RCC 7860 (cell line): ENCODE measurements at regions not wholly inside any gene's neighbourhood (a gene's known extent, or its start where the extent isn't known, plus 50 kb on each side); places are given as distances from the start of the nearest gene placed in this dataset.

Source experiments
- DNase-seq: peaks from one replicate; pipeline ENCODE4 v3.0.0-alpha.2; 2015; ENCODE audit warnings: low spot score
- FAIRE-seq: peaks from 2 replicates; lab custom pipeline; 2012; peaks lifted over from hg19 to GRCh38; lab: Jason Lieb, UNC

DNA sequence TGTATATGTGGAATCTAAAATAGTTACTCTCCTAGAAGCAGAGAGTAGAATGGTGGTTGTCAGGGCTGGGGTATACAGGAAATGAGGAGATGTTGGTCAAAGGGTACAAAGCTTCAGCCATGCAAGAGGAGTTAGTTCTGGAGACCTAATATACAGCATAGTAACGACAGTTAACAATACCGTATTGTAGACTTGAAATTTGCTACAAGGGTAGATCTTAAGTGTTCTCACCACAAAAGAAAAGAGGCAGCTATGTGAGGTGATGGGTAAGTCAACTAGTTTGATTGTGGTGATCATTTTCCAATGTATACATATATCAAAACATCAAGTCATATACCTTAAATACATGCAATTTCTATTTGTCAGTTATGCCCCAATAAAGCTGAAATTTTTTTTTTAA, 98.2 kb upstream of the CYP1B1 start:
- FAIRE-seq (no peak), DNase-seq (peak; percentile 47)

DNA sequence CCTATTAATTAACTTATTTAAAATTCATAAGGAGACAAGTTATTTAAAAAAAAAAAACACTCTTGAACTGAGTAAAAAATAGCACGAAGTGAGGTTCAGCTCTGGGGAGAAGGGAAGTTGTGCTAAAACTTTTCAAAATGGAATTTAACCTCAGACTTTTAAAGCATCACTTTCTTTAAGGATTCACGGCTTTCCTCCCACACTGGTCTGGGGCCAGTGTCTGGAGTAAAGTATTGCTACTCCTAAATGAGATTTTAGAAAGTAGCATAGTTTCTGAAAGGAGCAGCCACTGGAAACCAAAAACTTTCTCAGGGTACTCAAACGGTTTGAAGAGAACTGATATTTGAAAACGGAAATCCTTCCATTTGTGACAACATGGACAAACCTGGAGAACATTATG, 97.7 kb upstream of the CYP1B1 start:
- DNase-seq: no peak
- no peak for FAIRE-seq

DNA sequence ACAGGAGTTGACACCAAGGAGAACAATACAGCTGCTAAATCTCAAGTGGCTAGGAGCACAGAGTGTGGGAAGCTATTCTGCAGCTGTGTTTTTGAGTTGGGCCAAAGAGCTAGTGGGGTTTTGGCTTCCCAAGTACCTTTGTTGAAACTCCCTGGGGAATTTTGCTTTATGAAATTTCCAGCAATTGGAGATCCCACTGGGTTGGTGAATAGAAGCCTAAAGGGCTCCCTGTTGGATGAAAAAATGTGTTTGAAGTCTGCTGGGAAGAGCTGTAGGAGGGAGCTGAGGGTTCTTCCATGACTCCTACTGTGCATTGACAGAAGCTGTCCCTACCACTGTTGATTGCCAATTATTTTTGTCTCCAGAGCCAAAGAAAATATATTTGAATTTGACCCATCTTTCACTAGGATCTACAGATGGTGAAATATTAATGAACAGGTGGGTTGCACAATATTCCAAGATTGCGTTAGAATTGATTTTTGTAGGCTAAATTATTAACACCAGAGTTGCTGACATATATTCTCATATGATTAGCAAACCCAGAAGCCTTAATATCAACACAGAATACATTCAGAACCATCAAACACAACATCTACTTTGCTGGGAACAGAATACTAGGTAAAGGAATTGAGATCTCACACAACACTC, 95.4 kb upstream of the CYP1B1 start:
- DNase-seq: no peak
- FAIRE-seq: no peak

DNA sequence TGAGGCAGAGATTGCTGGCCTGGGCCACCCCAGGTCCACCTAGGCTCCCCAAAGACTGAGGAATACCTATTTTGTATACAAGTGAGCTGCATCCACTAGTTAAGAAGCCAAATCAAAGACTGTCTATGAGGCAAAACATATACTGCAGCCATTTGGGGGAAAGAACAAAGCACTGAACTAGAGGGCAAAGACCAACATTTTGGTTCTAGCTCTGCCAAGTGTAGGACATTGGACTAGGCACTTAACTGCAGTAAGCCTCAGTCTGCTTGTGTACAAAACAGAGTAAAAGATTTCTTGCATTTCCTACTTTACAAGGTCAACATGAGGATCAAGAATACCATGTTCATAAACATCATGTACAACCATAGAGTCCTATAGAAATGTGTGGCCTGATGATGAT, 94.8 kb upstream of the CYP1B1 start:
- no peak for FAIRE-seq

DNA sequence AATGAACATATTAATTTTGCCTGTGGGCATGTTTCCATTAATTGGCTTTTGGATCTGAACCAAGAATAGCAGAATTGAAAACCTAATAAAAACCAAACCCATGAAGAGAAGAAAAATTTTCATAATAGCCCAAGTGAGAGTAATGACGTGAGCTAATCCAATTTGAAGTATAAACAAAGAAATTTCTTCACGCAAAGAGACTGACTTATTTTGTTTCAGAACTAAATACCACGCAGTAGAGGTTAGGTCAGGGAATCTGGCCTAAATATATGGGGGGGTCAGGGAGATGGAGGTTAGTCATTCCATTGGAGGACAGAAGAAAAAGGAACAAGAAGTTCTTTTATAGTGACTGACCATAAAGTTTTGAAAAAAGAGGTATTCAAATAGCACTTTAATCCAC, 94.1 kb upstream of the CYP1B1 start:
- FAIRE-seq (no peak), DNase-seq (no peak)

More for the DNA sequence above, 94.8 kb upstream of the CYP1B1 start:
- no peak for DNase-seq

DNA sequence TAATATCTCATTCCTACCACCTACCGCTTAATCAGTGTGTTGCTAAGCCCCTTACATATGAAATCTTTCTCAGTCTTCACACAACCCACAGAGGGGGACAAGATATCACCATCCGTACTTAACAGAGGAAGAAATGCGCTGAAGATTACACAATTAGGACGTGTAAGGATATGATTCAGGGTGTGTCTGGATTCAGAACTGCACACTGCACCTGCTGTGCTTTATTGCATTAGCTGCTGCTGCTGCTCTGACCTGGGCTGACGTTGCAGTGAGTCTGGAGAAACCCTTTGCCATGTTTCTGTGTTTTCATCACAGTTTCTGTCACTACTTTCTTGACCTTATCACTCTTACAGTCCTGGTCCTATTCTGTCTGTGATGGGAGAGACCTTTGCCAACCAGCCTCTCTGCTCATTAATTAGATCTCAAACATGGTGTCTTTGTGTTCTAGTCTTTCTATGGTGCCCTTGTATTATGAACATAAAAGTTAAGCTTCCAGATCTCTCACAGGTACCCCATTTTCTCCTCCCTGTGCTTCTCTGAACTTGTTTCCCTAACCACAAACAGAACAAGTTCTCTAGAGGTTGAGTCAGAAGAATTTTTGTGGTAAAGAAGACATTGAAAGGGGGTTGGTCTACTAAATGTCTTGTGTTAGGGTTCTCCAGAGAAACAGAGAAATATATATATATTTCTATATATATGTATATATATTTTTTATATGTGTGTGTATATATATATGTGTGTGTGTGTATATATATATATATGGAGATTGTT, 92.9 kb upstream of the CYP1B1 start:
- DNase-seq (peak; percentile 66), FAIRE-seq (peak; percentile 96)

DNA sequence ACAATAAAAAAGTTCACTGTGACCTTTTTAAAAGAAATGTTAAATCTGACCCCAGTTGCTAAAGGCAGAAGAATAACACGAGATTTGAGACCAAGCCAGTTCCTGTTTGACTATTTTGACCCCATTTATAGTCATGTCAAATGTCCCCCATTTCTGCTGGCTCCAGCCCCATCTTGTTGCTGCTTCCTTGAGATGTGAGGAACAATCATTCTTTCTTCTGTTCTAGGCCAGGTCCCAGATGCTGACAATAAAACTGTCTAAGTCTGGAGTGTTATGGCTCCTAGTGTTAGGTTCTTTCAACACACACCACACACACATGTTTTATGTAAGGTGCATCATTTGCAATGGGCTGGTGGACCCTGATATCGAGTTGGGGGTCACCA, 92.0 kb upstream of the CYP1B1 start:
- no peak for FAIRE-seq

DNA sequence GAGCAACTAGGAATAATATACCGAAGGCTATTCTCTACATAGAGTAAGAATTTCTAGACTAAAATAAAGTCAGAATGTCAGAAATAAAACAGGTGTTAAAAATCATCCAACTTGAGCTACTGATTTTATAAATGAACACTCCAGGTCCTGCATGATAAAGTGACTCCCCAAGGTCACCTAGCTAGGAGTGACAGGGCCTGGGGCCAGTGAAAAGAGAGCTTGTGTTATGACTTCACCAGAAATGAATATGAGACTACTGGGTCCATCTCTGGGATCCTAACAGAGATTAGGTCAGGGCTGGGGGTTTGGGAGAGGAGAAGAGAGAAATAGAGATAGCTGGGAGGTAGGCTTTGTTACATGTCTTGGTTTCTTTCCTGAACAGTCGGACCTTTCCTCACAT, 89.7 kb upstream of the CYP1B1 start:
- DNase-seq: no peak
- FAIRE-seq: no peak

More for the DNA sequence above, 92.0 kb upstream of the CYP1B1 start:
- DNase-seq: no peak

DNA sequence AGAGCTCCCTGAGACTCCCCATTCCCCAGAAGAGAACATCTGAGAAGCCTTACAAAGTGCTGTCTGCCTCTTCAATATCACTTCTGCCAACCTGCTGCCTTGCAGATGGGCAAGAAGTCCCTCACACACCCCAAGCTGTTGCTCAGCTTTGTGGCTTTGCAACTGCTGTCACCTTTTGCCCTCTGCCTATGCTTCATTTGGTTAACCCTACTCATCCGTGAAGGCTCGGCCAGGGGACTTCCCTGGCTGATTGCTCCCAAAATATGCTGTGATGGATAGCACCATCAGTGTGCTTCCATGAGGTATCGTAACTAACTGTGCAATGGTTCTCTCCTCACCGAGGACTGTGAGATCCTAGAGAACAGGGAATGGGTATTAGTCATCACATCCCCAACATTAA, 88.9 kb upstream of the CYP1B1 start:
- FAIRE-seq (peak; percentile 99), DNase-seq (peak; percentile 96)

DNA sequence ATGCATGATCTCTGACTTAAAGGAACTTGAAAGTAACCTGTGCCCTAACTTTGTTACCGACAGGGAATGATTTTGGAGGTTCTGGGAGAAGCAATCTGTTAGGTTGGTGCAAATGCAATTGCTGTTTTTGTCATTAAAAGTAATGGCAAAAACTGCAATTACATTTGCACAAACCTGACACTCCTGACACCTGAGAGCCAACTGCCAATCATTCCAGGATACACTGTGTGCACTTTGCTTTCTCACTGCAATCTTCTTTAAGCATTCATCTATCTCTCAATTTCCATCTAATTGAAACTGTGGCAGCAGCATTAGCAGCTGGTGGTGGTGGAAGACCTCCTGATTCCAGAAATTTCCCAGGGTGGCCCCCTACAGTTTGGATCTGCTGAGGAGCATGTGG, 87.6 kb upstream of the CYP1B1 start:
- DNase-seq: no peak
- FAIRE-seq: no peak

DNA sequence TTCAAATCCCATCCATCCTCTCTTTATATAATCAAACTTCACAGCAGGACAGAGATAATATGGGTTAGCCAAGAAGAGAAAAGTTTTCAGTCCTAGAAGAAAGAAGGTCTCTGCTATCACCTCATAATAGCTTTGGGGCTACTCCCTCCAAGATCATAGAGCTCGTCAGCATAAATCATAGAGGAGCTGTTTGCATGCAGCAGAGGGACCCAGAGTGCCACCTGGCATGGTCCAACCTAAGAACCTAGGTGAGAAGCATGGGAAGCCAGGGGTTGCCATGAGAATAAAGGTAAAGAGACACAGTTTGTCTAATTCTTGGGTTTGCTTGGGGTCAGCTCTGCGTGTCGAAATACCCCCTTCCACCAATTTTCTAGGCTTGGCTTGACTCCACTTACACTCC, 87.1 kb upstream of the CYP1B1 start:
- no peak for DNase-seq
- FAIRE-seq: no peak

DNA sequence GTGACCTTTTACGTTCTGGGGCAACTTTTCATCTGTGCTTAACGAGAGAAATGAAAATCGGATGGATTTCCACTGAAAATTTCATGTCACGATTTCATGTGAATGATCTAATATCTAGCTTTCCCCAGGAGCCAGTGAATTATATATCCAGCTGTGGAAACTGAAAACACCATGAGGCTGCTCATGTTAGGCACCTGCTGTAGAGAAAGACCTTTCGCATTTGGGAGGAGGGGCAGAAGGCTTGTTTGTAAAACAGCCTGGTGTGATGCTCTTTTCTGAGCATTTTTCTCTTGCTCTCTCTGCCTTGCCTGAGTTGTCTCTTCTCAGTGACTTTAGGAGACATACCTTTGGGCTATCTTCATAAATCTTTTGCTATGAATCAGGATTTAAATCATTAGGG, 84.6 kb upstream of the CYP1B1 start:
- FAIRE-seq: no peak
- DNase-seq: no peak

DNA sequence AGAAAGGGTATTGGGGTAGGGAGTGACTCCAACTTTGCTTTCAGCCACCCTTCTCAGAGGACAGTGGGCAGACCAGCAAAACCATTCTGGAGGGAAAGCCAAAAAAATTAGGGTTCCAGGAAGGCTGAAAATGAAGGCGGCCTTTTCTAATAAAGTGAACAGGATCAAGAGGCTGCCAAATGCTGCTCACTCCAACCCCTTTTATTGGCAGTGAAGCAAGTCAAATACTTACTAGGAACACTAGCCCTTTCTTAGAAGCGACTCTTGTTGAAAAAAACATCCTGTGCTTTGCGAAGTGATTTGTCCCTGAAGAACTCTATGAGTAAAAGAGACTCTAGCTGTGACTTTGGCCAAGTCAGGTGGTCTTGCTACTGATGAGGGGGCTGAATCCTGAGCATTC, 83.6 kb upstream of the CYP1B1 start:
- DNase-seq (no peak), FAIRE-seq (no peak)

DNA sequence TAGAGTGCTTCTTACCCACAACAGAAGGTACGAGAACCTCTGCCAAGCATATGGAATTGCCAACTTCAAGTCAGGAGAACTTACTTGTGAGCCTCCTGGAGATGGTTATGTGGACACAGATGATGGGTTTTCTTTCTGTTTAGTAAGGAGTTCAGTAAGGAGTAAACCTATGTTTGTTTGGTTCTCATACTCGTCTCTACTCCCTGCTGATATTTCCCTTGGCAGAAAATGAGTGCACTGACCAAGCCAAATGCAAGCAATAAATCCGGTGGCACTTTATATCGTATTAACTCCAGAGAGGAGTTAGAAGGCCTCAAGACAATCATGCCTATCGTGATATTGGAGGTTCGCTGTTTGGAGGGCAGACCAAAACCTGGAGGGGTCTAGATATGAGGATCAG, 83.2 kb upstream of the CYP1B1 start:
- FAIRE-seq (no peak), DNase-seq (no peak)

DNA sequence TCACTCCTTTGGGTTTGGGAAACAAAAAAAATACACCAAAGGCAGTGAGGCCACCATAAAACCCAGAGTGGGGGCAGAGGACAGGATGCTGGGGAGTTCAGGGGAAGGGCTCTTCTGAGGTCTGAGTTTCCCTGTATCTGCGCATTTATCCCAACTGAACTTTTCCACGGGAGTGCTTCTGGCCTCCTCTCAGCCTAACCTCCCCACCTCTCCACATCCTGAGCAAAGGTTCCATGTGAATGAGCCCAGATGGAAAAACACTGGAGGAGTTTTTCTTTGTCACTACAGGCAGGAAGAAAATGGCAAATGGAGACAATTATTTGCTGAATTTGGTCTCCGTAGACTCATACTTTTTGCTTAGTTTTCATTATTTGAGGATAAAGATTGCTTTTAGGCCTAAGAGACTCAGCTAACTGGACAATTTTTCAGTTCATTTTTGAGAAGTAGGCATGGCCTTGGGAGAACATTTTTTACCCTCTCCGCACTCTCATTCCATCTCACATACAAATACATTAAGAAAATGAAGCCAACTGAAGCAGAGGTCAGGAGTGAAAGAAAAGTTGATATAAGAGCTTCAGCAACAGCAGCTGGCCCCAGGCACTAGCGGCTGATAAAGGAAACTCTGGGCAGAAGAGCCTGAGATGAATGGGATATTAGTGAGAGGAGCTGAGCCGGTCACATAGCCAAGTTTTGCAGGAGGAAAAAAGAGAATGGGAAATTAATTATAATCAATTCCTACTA, 82.6 kb upstream of the CYP1B1 start:
- FAIRE-seq: peak; percentile 87
- peak; percentile 17 for DNase-seq

DNA sequence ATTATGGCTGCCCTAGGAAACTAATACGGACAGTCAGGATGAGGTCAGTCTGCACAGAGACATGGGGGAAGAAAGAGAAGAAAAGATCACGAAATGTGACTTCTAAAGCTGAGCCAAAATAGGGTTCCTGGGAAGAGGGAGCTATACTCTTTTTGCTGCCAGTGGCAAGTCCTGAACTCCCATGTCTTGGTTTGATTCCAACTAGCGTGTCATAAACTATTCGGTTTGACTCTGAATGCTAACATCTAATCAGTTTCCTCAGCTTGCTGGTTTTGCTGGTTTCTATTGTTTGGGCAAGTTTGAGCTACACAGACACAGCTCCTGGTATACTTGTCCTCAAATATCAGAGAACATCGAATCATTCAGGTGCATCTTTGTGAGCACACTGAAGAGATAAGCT, 80.5 kb upstream of the CYP1B1 start:
- FAIRE-seq: no peak

DNA sequence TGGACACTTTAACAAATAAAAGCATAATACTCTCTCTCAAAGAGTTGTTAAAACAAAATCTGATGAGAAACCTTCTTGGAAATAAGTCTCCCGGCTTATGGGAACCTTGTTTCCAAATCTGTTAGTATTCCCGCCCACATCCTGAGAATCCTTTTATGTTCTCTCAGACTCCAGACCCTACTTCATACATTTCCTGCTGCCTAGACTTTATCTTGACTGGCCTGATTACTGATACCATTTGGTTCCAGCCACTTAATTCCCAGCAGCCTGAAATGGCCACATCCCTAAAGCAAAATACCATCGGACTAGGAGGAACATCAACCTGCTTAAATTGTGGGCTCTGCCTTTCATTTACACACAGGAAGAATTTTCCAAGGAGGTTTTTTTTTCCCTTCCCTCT, 79.1 kb upstream of the CYP1B1 start:
- no peak for FAIRE-seq

More for the DNA sequence above, 80.5 kb upstream of the CYP1B1 start:
- no peak for DNase-seq

DNA sequence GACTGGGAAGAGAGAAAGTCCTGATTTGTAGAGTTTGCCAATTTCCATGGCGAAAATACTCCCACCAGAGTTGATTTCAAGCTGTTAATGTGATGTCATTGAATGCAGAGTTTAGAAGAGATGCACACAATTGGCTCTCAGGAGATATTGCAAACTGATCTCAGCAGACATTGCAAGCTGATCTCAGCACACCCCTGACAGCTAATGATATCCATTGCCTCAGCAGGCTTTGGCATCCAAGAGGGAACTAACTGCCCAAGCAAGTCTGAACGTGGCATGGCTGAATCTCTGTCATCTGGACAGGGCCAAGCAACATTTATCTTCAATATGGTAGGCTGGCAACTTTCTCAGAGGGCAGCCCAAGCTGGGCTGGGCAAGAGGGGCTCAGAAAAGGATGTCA, 78.4 kb upstream of the CYP1B1 start:
- FAIRE-seq (no peak), DNase-seq (no peak)

More for the DNA sequence above, 79.1 kb upstream of the CYP1B1 start:
- no peak for DNase-seq

DNA sequence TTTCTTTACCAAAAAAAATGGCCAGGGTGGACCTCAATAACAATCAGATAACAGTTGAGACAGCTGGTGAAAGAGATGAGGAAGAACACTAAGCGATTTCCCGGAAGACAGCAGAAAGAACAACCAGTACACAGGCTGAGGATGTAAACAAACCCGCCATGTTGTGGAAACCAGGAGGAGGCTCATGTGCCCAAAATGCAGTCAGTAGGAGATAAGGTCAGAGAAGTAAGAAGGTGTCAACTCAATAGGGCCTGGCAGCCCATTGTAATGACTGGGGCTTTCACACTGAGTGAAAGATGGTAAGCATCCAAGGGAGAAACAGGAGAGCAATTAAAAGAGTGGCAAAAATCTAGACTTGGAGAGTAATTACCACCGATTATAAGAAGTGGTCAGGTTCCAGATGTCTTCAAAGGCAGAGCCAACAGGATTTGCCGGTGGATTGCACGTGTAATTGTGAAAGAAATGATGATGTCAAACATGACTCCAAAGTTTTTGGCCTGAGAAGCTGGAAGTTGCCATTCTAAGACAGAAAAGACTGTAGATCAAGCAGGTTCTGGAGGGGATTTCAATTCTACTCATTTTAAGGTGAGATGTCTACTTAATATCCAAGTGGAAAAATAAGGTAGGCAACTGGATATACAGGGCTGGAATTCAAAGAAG, 77.7 kb upstream of the CYP1B1 start:
- DNase-seq (no peak), FAIRE-seq (no peak)

DNA sequence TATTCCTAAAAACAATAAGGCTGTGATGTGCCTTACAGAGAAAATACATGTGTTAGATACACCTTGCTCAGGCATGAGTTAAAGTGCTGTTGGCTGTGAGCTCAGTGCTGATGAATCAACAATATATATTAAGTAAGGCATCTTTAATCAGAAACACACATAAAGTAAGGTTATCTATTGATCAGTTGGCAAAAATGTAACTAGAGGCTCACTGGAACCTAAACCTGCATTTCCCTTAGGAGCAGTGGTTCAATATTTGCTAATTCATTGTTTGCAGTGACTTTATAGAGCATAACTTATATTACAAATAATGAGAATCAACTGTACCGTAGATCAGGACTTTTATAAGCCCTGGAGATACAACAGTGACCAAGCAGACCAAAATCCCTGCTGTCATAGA, 77.0 kb upstream of the CYP1B1 start:
- no peak for FAIRE-seq

DNA sequence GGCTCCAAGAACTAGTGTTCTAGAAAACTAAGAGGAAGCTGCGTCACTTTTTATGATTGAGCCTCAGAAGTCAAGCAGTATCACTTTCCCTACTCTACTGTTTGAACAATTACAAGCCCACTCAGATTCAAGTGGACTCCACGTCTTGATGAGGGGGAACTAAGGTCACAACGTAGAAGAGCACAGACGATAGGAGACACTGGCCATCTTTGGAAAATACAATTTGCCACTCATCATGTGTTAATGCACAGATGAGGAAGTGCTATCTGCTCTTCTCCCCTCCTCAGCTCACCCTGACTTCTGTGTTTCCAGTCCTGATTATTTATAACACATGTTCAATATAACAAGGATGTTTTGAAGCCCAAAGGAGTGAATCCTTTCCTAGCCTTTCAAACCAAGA, 76.1 kb upstream of the CYP1B1 start:
- no peak for DNase-seq
- no peak for FAIRE-seq

More for the DNA sequence above, 77.0 kb upstream of the CYP1B1 start:
- no peak for DNase-seq
